Fibroblast of lung (primary cell): ENCODE measurements at regions not wholly inside any gene's neighbourhood (a gene's known extent, or its start where the extent isn't known, plus 50 kb on each side); places are given as distances from the start of the nearest gene placed in this dataset.

Source experiments
- CTCF ChIP-seq, 2 donors: IDR thresholded peaks in 1 of 2; conservative IDR thresholded peaks in 1 of 2; 1 replicate in 1 of 2; 2 replicates in 1 of 2; pipeline ENCODE4 v1.5.1; 2011 to 2012; ENCODE audit warnings: low read length in 2 of 2, control low read depth in 1 of 2, inconsistent platforms in 1 of 2, low read depth in 1 of 2, mild to moderate bottlenecking in 1 of 2
- EZH2 ChIP-seq: IDR thresholded peaks from 2 replicates; pipeline ENCODE4 v1.5.1; 2012; ENCODE audit warnings: low read length, control low read depth, mild to moderate bottlenecking; ENCODE audit errors: missing control alignments

DNA sequence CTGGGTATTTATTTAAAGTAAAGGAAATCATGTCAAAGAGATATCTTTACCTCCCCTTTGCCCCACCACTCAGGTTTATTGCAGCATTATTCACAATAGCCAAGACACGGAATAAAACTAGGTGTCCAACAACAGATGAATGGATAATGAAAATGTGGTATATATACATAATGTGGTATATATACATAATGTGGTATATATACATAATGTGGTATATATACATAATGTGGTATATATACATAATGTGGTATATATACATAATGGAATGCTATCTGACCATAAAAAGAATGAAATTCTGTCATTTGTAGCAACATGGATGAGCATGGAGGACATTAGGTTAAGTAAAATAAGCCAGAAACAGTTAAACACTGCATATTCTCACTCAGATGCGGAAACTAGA lies 262.6 kb upstream of the PLXNA2 start:
- TF ChIP-seq CTCF (conservative IDR thresholded peaks at IDR 0.05 in 1 of 2, IDR thresholded peaks at IDR 0.05 in 1 of 2; ENCODE audit: low read depth in 1 of 2, low read length in 2 of 2), result no peak
- TF ChIP-seq EZH2, result no peak
